ENCODE measurements at regions not wholly inside any gene's neighbourhood (a gene's known extent, or its start where the extent isn't known, plus 50 kb on each side); places are given as distances from the start of the nearest gene placed in this dataset.
A peak's percentile ranks its signal among the peaks of the same experiment; 100 is the strongest.

GRCh38 chr3:13711911-13712650 is 163.2 kb downstream of the FBLN2 start:
- Histone ChIP-seq H3K4ac (ENCODE audit: low read depth, low read length) (no peak overlapping the region), H3K4me1 (ENCODE audit: insufficient read depth, low read length) (no peaks in the 10 kb centered on the region), H3K9me3 (ENCODE audit: control insufficient read depth, low read depth, low read length) (peaks cover 6% of the 10 kb centered on the region), H3K79me1 (ENCODE audit: insufficient read depth, low read depth, low read length, poor library complexity, severe bottlenecking) (no peaks in the 10 kb centered on the region), H3K18ac (ENCODE audit: insufficient read length, low read depth, low read length) (no peak overlapping the region), H2BK120ac (ENCODE audit: low read depth, low read length, poor library complexity, severe bottlenecking) (no peak overlapping the region), H2AK5ac (ENCODE audit: insufficient read length, low read length) (no peak overlapping the region), H4K20me1 (ENCODE audit: control insufficient read depth, insufficient read depth, insufficient read length) (no peaks in the 10 kb centered on the region), H4K91ac (ENCODE audit: insufficient read length, low read depth, low read length) (no peak overlapping the region), H2BK20ac (ENCODE audit: low read depth, low read length, poor library complexity, severe bottlenecking) (no peak overlapping the region), H3K79me2 (ENCODE audit: insufficient read depth, low read length) (no peaks in the 10 kb centered on the region), H3K4me2 (ENCODE audit: insufficient read depth, insufficient read length, low read length) (no peak overlapping the region), H4K5ac (ENCODE audit: insufficient read length, low read depth, low read length) (no peak overlapping the region), H2BK5ac (ENCODE audit: insufficient read length, low read length) (no peak overlapping the region), H3K56ac (ENCODE audit: insufficient read length, low read depth, low read length) (no peak overlapping the region), H2AFZ (ENCODE audit: low read length) (no peak overlapping the region), H3T11ph (ENCODE audit: low read length) (no peak overlapping the region), H3K27ac (ENCODE audit: insufficient read length, low read depth, low read length) (no peak overlapping the region), H3K27me3 (ENCODE audit: insufficient read depth, low read length) (no peaks in the 10 kb centered on the region), H3K23ac (ENCODE audit: insufficient read length, low read depth, low read length) (no peak overlapping the region), H2BK12ac (ENCODE audit: insufficient read length, low read depth, low read length) (no peak overlapping the region), H4K8ac (replicated peaks; ENCODE audit: insufficient read length, low read depth, low read length) (no peak overlapping the region), H3K9ac (ENCODE audit: extremely low read depth, insufficient read length, low read length) (no peak overlapping the region), H2BK15ac (ENCODE audit: low read depth, low read length) (no peak overlapping the region), H3K23me2 (ENCODE audit: insufficient read length, low read depth, low read length, poor library complexity, severe bottlenecking) (no peaks in the 10 kb centered on the region), H3K14ac (ENCODE audit: insufficient read depth, low read length) (no peak overlapping the region)
- Mint-ChIP-seq H3K9me3 (peaks cover 40 to 53% of the 10 kb centered on the region in 2 experiments), H3K4me3 (no peak overlapping the region), H3K36me3 (ENCODE audit: insufficient read depth in 1 of 3, low read depth in 3 of 3) (peaks cover 0 to 15% (median 5%) of the 10 kb centered on the region in 3 experiments; a peak in 2 of 7 replicates), H3K4me1 (peaks cover 7 to 8% of the 10 kb centered on the region in 2 experiments), H3K27me3 (ENCODE audit: low read depth) (peaks cover 60% of the 10 kb centered on the region), H3K27ac (no peak overlapping the region)
- TF ChIP-seq CTCF (conservative IDR thresholded peaks at IDR 0.05), result no peak
- DNase-seq, result peak; percentile 3
- WGBS (ENCODE audit: extremely low coverage, insufficient read length, low lambda C conversion rate), result no CpG with 5 or more reads among the region's 9 CpGs

All from H9 (cell line).